PC-3 (cell line): ENCODE measurements at regions not wholly inside any gene's neighbourhood (a gene's known extent, or its start where the extent isn't known, plus 50 kb on each side); places are given as distances from the start of the nearest gene placed in this dataset.

Experiments used
- ATAC-seq: fragments of 200-7000 bp; cut with Tn5 transposase; 2 replicates; pipeline ENCODE4 v1.9.1; 2020; ENCODE audit warnings: mild to moderate bottlenecking, moderate library complexity
- BruUV-seq: library from RNA; stranded (reverse); fragments of 400-500 nt; replicated peaks from 2 replicates; lab custom pipeline; 2021; lab: Mats Ljungman, UMichigan
- CTCF ChIA-PET: fragments of 300-600 bp; sonication (Branson Sonifier 250); formaldehyde crosslinking; loops from one replicate; lab custom pipeline; 2022; ENCODE audit warnings: antibody characterized with exemption; lab: Charles Lee
- POLR2A ChIA-PET: fragments of 300-600 bp; sonication (Branson Sonifier 250); formaldehyde crosslinking; loops from one replicate; lab custom pipeline; 2022; ENCODE audit warnings: antibody characterized with exemption; ENCODE audit not compliant: unreplicated experiment; lab: Charles Lee
- DNase-seq: peaks from one replicate; pipeline ENCODE4 v3.0.0-alpha.2; 2015
- H2AFZ ChIP-seq: fragments of 300-600 bp; sonication (generic); 2 replicates; pipeline ENCODE4 v1.6.0; 2016; ENCODE audit warnings: antibody characterized with exemption, low read length
- H3F3A ChIP-seq: fragments of 300-600 bp; sonication (generic); one replicate; pipeline ENCODE4 v1.6.0; 2017; ENCODE audit warnings: antibody characterized with exemption, low read length, control low read depth, mild to moderate bottlenecking; ENCODE audit not compliant: unreplicated experiment
- H3K27ac ChIP-seq: fragments of 300-600 bp; sonication (generic); 2 replicates; pipeline ENCODE4 v1.5.1; 2016; ENCODE audit warnings: mild to moderate bottlenecking, low read length
- H3K27me3 ChIP-seq: fragments of 300-600 bp; sonication (generic); 2 replicates; pipeline ENCODE4 v1.6.1; 2016; ENCODE audit warnings: low read length, mixed read lengths
- H3K36me3 ChIP-seq: fragments of 300-600 bp; sonication (generic); 2 replicates; pipeline ENCODE4 v1.6.1; 2016; ENCODE audit warnings: low read depth, mixed run types, low read length, mixed read lengths
- H3K4me1 ChIP-seq: fragments of 300-600 bp; sonication (generic); 2 replicates; pipeline ENCODE4 v1.5.1; 2016; ENCODE audit warnings: low read length; ENCODE audit not compliant: insufficient read depth
- H3K4me2 ChIP-seq: fragments of 300-600 bp; sonication (generic); 2 replicates; pipeline ENCODE4 v1.6.0; 2016; ENCODE audit warnings: low read length
- H3K4me3 ChIP-seq: fragments of 300-600 bp; sonication (generic); 2 replicates; pipeline ENCODE4 v1.5.1; 2016; ENCODE audit warnings: mild to moderate bottlenecking, low read length, mixed read lengths
- H3K79me2 ChIP-seq: fragments of 300-600 bp; sonication (generic); 2 replicates; pipeline ENCODE4 v1.6.1; 2017; ENCODE audit warnings: low read length, mixed read lengths
- H3K9ac ChIP-seq: fragments of 300-600 bp; sonication (generic); 2 replicates; pipeline ENCODE4 v1.6.0; 2016; ENCODE audit warnings: mild to moderate bottlenecking, low read length
- H3K9me2 ChIP-seq: fragments of 300-600 bp; sonication (generic); replicated peaks from 2 replicates; pipeline ENCODE4 v1.6.1; 2016; ENCODE audit warnings: mixed run types, low read length, mixed read lengths
- H3K9me3 ChIP-seq: fragments of 300-600 bp; sonication (generic); 2 replicates; pipeline ENCODE4 v1.6.1; 2016; ENCODE audit warnings: low read length, mixed read lengths
- H4K20me1 ChIP-seq: fragments of 300-600 bp; sonication (generic); 2 replicates; pipeline ENCODE4 v1.6.1; 2016; ENCODE audit warnings: low read length, mixed read lengths
- CTCF ChIP-seq: fragments of 300-600 bp; sonication (generic); conservative IDR thresholded peaks from 2 replicates; pipeline ENCODE4 v1.5.1; 2017; ENCODE audit warnings: antibody characterized with exemption, low read depth, mild to moderate bottlenecking, low read length
- EZH2 ChIP-seq: fragments of 300-600 bp; sonication (generic); IDR thresholded peaks from one replicate; pipeline ENCODE4 v1.6.1; 2017; ENCODE audit warnings: antibody characterized with exemption, mild to moderate bottlenecking, low read length; ENCODE audit not compliant: unreplicated experiment
- EZH2phosphoT487 ChIP-seq: fragments of 300-600 bp; sonication (generic); IDR thresholded peaks from 2 replicates; pipeline ENCODE4 v1.6.1; 2018; ENCODE audit warnings: mild to moderate bottlenecking, antibody characterized with exemption, low read length, borderline replicate concordance
- intact Hi-C: fragments of 100-400 bp; cut with micrococcal nuclease; formaldehyde crosslinking; loops from 2 replicates; pipeline ENCODE4 v1.9.0; 2023

GRCh38 chr2:41936771-41937463 is 110.9 kb upstream of the PKDCC start:
- Histone ChIP-seq H3K36me3 (no peaks in the 10 kb centered on the region), H3K27me3 (no peaks in the 10 kb centered on the region), H3K4me3 (no peak overlapping the region), H3K9me3 (no peaks in the 10 kb centered on the region), H3K79me2 (no peaks in the 10 kb centered on the region), H3K9ac (no peak overlapping the region), H3K27ac (no peak overlapping the region), H3K4me2 (no peak overlapping the region), H4K20me1 (no peaks in the 10 kb centered on the region), H3K9me2 (no peaks in the 10 kb centered on the region), H3F3A (no peaks in the 10 kb centered on the region), H3K4me1 (peaks cover 38% of the 10 kb centered on the region), H2AFZ (no peak overlapping the region)
- no TSS peak for BruUV-seq
- no peak for DNase-seq
- no peak for ATAC-seq
- CTCF ChIA-PET, result no interaction called here
- no peak for TF ChIP-seq EZH2
- no peak for TF ChIP-seq EZH2phosphoT487
- TF ChIP-seq CTCF, result no peak
- POLR2A ChIA-PET, result no interaction called here
- intact Hi-C loops, result no loop called here

- intact Hi-C loops, result no loop called here
- no peaks in the 10 kb centered on the region for H3K27me3 ChIP-seq
- H2AFZ ChIP-seq, result no peak overlapping the region
- no peaks in the 10 kb centered on the region for H3F3A ChIP-seq
- H3K4me3 ChIP-seq, result no peak overlapping the region
- H3K4me1 ChIP-seq, result peaks cover 38% of the 10 kb centered on the region
- no peak for TF ChIP-seq CTCF
- TF ChIP-seq EZH2phosphoT487, result no peak
- no peak for TF ChIP-seq EZH2
- H3K9me3 ChIP-seq, result no peaks in the 10 kb centered on the region
- no peak overlapping the region for H3K9ac ChIP-seq
- H3K27ac ChIP-seq, result no peak overlapping the region
- H3K36me3 ChIP-seq, result no peaks in the 10 kb centered on the region
- peak overlapping the region; percentile 63 for H3K4me2 ChIP-seq
- H3K79me2 ChIP-seq, result no peaks in the 10 kb centered on the region
- CTCF ChIA-PET, result no interaction called here
- ATAC-seq (no peak), DNase-seq (peak; percentile 39)
- BruUV-seq, result no TSS peak
- H4K20me1 ChIP-seq, result no peaks in the 10 kb centered on the region
- POLR2A ChIA-PET, result no interaction called here
- H3K9me2 ChIP-seq, result 0 out of 2 replicates have a peak, but pooled peaks cover 5% of the 10 kb centered on the region
Measured at GRCh38 chr2:41937464-41937906, 110.3 kb upstream of the PKDCC start.
